Fibroblast of the conjunctiva (primary cell): ENCODE measurements at regions not wholly inside any gene's neighbourhood (a gene's known extent, or its start where the extent isn't known, plus 50 kb on each side); places are given as distances from the start of the nearest gene placed in this dataset.

Experiments used
- DNase-seq: peaks from one replicate; pipeline ENCODE4 v3.0.0-alpha.2; 2010; ENCODE audit warnings: low read depth

GRCh38 chr3:177745607-177746005, 548.3 kb upstream of the TBL1XR1 start:
- no peak for DNase-seq

DNA sequence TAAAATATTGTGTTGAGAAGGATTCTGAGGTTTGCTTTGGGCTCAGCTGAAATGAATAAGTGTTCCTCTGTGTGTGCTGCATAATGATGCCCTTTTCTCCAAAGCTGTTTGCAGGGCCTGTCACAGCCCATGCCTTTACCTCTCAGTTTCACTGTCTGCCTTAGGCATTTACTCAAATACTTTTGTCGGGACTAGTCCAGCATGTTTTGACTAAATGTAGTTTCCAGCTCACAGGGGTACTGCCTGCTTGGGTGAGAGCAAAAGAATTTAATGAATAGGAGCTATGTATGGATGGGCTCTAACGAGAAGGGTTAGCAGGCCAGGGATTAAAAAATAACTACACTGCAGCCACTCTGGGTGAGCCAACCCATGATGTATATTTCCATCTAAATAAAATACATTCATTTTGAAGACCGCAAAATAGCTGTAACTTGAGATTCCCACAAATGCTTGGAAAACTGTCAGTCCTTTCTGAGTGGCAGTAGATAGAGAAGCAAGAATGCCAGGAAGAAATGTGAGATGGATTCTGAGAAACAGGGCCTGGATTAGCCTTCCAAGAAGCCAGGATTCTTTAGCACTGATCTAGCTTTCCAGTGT, 549.2 kb upstream of the TBL1XR1 start:
- DNase-seq, result peak; percentile 49

DNA sequence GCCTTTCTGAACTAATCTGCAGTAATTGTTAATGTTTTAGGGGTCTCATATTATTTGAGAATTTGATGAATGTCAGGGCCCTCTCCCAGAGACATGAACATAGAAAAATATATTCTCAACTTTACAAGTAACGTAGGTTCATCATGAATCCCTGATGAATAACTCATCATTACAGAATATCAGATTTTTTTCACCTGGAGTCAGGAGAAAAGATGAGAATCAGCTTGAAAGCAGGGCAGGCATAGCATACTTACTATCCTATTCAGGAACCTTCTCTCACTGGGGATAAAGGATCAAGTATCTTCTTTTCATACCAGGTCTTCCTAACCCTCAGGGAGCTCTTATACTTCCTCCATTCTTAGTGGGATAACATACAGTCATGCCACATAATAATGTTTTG, 552.6 kb upstream of the TBL1XR1 start:
- no peak for DNase-seq

GRCh38 chr3:177750436-177750835, 553.2 kb upstream of the TBL1XR1 start:
- no peak for DNase-seq

DNA sequence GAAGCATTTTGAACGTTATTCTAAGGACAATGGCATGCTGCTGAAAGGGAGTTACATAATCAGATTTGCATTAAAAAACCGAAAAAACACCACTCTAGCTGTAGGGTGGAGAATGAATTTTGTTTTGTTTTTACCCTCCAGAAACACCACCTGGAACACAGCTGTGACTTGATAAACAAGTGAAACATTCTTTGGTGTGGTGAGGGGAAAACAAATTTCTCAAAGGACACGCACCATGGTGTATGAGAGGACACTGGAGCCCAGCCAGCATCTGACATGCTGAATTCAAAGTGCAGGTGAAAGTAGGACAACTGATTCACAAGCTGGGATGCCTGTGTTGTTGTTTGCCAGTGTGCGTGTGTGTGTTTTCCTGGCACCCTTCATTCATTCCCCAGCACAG, 554.5 kb upstream of the TBL1XR1 start:
- no peak for DNase-seq

DNA sequence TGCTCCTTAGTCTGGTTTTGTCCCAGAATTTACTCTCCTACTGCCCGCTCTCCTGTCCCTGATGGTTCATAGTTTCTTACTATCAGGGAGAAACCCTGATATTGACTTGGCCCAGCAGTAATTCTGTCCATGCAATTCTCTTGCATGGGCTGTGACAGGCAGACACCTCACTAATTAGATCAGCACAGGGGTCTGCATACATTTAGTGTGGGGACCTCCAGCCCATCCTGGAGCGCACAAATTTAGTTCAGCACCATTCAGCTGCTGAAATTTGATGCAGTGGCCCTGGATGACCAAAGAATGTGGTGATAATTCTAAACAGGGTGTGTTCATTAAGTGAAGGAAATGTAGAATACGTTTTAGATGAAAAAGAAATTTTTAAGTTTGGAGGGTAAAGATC, 555.5 kb upstream of the TBL1XR1 start:
- no peak for DNase-seq

GRCh38 chr3:177753451-177754155, 556.3 kb upstream of the TBL1XR1 start:
- no peak for DNase-seq

GRCh38 chr3:177754508-177754921, 557.2 kb upstream of the TBL1XR1 start:
- no peak for DNase-seq

DNA sequence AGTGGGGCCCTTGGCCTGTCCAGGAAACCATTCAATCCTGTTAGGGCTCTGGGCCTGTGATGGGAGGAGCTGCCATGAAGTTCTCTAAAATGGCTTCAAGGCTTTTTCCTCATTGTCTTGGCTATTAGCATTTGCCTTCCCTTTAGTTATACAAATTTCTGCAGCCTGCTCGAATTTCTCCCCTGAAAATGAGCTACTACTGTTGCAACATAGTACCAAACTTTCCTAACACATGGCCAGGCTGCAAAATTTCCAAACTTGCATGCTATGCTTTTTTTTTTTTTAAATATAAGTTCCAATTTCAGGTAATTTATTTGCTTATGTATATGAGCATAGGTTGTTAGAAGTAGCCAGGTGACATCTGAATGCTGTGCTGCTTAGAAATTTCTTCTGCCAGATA, 560.8 kb upstream of the TBL1XR1 start:
- peak; percentile 40 for DNase-seq

DNA sequence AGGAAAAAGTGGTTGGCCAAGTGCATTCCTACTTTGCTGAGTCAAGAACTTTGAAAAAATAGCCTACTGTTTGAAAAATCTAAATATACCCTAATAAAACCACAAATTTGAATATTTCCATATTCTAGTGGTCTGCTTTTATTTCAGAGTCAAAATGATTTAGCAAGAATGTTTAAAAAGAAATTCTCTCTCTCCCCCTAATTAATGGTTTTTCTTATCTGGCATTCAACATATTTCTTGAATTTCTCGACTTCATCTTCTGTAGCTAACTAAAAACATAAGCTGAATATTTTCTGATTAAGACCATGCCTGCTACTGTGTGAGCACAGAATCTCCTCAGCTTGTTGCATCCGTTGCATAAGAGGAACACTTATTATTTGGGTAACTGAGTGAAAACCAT, 563.5 kb upstream of the TBL1XR1 start:
- DNase-seq, result no peak

DNA sequence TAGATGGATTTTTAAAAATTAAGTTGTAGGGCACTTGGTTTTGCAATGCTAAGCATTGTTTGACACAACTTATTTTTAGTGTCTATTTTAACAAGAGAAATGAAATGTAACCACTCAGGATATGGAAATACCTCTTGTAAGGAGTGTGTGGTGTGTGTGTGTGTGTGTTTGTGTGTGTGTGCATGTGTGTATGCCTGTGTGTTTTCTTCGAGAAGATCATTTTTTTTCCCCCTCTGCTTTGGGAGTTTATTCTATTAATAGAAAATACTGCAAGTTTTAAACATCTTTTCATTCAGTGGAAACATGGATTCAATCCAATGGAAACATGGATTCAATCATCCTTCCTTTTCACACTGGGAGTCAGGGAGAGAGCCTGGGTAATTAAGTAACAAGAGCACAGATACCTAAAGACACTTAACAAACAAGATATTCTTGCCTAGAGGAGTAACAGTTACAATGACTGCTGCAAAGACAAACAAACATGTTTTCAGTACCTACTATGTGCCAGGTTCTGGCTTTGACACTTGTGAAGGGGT, 567.2 kb upstream of the TBL1XR1 start:
- DNase-seq, result peak; percentile 31

DNA sequence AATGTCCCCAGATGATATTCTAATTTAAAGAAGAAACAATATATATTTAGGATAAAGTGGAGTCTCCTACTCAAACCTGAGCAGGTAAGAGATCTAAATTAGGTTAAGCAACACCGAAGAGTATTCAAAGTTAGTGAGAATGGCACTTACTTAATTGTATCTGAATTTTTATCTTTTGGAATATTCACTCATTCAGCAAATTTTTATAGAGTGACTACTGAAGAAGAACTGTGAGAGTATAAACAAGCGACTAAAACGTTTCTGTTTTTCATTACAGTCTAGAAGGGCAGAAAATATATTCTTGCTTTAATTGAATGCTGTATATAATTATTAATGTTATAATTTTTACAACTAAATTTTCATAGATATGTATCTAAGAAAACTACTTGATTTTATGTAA, 567.7 kb upstream of the TBL1XR1 start:
- DNase-seq, result no peak

DNA sequence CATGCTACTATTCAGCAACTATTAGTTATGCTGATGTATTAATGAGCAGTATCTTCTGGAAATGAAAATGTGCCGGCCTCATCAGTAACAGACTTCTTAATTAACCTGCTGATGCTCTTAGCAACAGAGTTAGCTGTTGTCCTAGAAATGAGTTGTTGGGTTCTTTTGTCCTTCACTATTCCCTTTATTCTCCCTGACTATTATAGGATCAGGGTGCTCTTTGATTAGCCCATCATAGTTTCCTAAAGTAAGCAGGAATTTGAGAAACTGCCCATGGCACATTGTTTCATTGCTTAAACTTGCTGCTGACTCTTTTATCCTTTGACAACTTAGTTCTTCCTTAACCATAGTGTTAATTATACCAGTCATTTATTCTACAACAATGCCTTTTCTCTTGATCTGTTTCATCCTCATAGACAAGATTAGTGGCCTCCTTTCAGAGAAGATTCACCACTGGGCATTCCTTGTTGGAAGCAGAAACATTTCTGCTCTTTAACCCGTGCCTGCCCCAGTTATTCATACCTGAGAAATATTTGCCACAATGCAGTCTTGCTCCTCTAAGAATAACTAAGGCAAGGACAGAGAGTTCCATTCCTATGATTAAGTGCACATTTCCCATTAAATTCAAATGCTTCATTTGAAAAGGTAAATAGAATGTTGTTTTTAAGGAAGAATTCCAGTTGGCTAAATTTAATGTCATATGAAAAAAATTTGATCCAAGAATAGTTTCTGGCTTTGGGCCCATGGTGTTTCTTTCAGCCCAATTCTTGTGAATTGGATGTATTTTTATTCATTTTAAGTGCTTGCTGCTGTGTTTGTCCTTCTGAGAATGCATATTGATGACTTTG, 573.3 kb upstream of the TBL1XR1 start:
- no peak for DNase-seq

GRCh38 chr3:177771780-177772179, 574.5 kb upstream of the TBL1XR1 start:
- no peak for DNase-seq

DNA sequence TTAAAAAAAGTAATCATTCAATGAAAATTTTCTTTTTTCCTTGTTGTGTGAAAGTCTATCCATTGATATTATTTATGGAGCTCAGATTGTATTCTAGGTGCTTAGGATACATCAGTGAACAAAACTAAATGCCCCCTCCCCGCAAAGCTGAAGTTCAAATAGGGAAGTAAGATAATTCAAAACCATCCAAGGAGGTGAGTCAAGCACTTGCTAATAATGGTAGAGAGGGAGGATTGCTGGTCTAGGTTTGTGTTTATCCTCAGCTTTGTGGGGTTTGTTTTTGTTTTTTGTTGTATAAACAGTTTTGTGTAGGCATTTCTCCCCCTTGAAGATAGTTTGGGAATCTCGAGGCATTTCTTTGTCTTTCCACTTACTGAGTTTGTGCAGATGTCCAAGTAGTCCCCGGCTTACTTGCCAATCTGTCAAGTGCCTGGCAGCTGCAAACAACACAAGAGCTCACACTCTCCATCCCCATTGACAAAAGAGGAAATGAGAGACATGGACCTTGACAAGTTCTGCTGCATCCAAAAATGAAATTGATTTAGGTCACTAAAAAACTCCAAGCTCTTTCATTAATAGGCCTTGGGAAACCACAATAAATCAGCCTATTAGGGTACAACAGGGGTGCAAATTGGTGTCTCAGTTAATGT, 575.8 kb upstream of the TBL1XR1 start:
- DNase-seq, result no peak

GRCh38 chr3:177773717-177774116, 576.4 kb upstream of the TBL1XR1 start:
- DNase-seq, result no peak

GRCh38 chr3:177776661-177777101, 579.4 kb upstream of the TBL1XR1 start:
- no peak for DNase-seq

DNA sequence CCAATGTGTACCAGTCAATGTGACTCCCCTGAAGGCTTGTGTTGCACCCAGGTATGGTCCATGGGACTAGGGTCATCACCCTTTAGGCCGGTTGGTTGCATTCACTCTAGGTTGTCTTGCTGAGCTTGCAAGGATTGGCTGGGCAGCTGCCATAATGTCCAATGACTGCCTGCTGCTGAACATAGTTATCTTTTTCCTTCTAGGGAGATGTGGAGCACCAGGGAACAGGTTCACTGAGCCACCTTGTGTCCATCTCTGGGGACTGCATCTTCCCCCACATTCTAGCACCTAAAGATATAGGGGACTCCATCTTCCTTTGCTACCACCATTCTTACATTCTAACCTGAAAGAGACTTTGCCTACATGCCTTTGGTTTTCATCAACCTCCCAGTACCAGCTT, 580.4 kb upstream of the TBL1XR1 start:
- no peak for DNase-seq

- DNase-seq, result no peak
These were observed 581.4 kb upstream of the TBL1XR1 start for GRCh38 chr3:177778633-177779032.

GRCh38 chr3:177781686-177782161, 584.4 kb upstream of the TBL1XR1 start:
- peak; percentile 95 for DNase-seq

GRCh38 chr3:177783338-177783737, 586.1 kb upstream of the TBL1XR1 start:
- DNase-seq, result no peak

DNA sequence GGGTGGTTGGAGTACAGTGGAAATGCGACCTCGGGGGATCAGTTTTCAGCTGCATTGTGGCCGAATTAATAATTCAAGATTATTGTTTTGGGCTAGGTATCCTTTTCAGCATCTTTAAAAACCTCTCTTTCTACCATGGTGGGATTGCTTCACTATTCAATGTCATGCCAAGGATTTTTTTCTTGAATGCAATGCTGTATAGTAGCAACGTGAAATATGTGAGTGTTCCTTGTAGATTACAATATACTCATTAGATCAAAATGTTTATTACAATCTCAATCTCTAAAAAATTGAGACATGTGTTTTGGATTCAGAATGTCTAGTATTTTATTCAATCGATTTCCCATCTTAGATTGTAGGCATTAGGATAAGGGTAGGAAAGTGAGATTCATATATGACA, 586.5 kb upstream of the TBL1XR1 start:
- DNase-seq, result no peak
